PC-9 (cell line): ENCODE measurements at regions not wholly inside any gene's neighbourhood (a gene's known extent, or its start where the extent isn't known, plus 50 kb on each side); places are given as distances from the start of the nearest gene placed in this dataset.

Experiments
- CTCF ChIP-seq: fragments of 200-600 bp; sonication (generic); conservative IDR thresholded peaks from 2 replicates; pipeline ENCODE4 v1.6.1; 2017; ENCODE audit warnings: mixed run types, antibody characterized with exemption, mild to moderate bottlenecking, moderate library complexity
- EZH2 ChIP-seq: fragments of 200-600 bp; sonication (generic); IDR thresholded peaks from 2 replicates; pipeline ENCODE4 v1.8.0; 2017; ENCODE audit warnings: antibody characterized with exemption, low read depth

- TF ChIP-seq CTCF (no peak), EZH2 (no peak)
Observed at GRCh38 chr18:79617511-79618500, 61.8 kb upstream of the CTDP1 start.
